NCI-H226 (cell line): ENCODE measurements at regions not wholly inside any gene's neighbourhood (a gene's known extent, or its start where the extent isn't known, plus 50 kb on each side); places are given as distances from the start of the nearest gene placed in this dataset.
"Not testable (repeated sequence)": the region's sequence is repeated elsewhere in the genome, so short reads cannot be mapped to it uniquely, and the experiment has no call there.

Source experiments
- DNase-seq: peaks from one replicate; pipeline ENCODE4 v3.0.0-alpha.2; 2015

- peak; percentile 70 for DNase-seq
Observed at GRCh38 chr6:47180633-47181032, 129.1 kb downstream of the TNFRSF21 start.

DNA sequence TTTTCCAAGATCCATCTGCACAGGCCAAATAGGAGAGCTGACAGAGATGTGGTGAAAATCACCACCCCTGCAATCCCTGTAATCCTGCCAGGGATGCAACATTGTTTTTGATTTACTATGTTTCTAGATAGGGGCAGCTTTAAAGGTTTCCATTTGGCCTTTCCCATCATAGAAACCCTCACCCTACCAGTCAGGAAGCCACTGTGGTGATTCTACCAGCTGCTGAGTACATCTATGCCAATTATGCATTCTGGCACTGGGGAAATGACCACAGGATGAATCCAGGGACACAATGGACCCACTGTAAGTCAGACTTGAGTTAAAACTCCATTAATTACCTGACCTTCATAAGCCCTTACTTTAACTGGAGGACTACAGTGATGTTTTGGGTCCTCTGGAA is 130.4 kb downstream of the TNFRSF21 start:
- no peak for DNase-seq

DNA sequence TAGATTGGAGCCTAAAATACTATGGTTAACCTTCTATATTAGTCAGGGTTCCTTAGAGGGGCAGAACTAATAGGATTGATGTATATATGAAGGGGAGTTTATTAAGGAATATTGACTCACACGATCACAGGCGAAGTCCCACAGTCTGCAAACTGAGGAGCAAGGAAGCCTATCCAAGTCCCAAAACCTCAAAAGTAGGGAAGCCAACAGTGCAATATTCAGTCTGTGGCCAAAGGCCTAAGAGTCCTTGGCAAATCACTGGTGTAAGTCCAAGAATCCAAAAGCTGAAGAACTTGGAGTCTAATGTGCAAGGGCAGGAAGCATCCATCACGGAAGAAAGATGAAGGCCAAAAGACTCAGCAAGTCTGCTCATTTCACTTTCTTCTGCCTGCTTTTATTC is 133.5 kb upstream of the ADGRF1 start:
- no peak for DNase-seq

DNA sequence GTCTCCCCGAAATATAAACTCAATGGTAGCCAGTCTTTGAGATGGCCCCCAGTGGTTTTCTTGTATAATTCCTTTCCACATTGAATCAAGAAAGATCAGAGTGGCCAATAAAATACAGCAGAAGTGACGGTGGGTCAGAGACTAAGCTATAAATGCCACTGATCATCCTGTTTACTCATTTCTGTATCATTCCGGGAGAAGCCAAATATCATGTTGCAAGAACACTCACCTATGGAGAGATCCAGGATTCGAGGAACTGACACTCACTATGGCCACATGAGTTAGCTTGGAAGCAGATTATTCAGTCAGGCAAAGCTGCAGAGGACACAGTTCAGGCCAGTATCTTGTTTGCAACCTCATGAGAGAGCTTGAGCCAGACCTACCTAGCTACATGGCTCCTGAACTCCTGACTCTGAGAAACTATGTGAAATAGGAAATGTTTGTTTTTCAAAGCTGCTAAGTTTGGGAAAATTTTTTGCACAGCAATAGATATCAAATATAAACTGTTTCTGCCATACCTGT is 132.4 kb upstream of the ADGRF1 start:
- DNase-seq: no peak

DNA sequence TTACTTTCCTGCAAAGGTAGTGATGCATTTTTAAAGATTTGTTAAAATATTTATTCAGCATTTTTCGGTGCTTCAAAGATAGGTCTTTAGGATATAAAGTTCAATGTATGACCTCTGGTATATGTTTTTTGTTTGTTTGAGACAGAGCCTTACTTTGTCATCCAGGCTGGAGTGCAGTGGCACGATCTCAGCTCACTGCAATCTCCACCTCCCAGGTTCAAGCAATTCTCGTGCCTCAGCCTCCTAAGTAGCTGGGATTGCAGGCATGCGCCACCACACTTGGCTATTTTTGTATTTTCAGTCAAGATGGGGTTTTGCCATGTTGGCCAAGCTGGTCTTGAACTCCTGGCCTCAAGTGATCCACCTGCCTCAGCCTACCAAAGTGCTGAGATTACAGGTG is 131.9 kb upstream of the ADGRF1 start:
- DNase-seq: not testable (repeated sequence)

GRCh38 chr6:47173145-47173544 is 131.0 kb upstream of the ADGRF1 start:
- not testable (repeated sequence) for DNase-seq

- DNase-seq: no peak
Observed at GRCh38 chr6:47170617-47170947, 128.4 kb upstream of the ADGRF1 start.

DNA sequence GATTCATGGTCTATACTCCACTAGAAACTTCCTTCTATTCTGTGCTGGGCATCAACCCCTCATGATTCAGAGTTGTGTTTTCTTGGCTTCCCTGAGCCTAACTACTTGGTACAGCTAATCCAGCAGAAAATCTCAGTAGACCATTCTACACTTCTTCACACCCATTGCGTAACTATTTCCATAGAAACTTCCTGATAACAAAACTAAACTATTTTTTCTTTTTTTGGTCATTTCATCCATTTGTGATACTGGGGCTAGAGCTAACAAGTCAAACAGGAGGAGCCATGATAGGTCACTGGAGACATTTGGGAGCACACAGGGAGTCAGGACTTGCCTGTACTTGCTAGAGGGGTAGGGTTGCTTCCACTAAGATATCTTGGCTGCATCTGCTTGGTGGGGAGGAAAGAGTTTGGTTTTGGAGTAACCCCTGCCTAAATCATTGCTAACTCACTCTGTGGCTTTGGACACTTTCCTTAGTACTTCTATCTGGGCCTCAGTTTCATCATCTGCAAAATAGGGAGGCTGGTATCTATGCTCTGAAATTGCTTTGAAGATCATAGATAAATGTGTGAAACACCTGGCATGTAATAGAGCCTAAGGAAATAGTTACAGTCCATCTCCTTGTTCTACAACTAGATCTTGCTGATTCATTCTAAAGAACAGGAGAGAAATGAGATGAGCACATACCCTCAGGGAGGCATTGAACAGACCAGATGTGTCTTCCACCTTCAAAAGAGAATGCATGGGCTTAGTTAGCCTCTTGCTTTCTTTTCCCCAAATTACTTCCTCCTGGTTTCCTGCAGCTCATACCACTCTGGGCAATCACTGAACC is 127.9 kb upstream of the ADGRF1 start:
- peak; percentile 63 for DNase-seq

DNA sequence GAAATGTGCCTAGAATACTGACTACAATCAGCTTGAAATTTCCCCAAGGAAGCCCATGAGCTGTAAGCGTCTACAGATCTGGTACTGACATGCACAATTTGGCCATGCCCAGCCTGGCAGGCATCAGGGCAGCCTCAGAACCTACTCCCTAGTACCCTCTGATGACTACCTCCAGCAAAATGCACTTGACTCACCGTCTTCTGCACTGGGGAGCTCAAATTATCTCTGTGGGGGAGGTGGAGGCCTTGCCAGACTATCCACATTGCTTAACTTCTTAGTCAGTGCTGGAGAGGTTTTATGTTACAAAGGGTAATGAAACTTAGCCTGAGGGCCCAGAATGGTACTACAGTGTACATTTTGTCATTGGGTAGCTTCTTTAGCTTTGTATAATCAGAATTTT is 126.0 kb upstream of the ADGRF1 start:
- peak; percentile 98 for DNase-seq

DNA sequence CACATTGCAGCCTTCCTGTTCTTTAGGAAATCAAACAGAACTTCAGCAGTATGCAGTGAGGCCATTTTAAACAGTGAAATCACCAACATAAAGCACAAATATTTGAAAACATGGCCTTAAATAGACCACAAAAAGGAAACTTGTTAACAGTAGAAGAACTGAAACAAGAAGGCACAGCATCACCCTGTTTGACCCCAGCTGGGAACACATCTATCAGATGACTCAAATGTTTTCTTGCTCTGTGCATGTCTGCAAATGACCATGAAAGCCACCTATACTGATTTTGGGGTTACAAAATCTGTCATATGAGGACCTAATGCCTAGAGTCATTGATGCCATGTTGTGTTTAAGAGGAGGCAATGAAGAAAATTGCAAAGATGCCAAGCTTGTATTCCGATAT is 123.8 kb upstream of the ADGRF1 start:
- DNase-seq: no peak

DNA sequence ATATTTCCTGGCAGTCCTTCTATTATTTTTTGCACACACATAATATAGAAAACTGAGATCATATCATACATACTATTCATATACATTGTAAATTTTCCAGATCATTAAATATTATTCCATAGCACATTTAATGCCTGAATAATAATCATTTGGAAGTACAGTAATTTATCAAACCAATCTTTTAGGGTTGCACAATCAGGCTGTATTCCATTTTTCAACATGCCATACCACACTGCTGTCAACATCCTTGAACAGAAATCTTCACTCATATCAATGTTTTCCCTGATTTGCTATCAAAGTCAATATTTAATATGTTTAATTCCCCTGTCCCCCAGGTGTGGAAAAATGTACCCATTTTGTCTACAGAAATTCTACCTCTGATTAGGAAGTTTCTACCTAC is 122.7 kb upstream of the ADGRF1 start:
- DNase-seq: no peak

GRCh38 chr6:47163536-47163935 is 121.4 kb upstream of the ADGRF1 start:
- no peak for DNase-seq

DNA sequence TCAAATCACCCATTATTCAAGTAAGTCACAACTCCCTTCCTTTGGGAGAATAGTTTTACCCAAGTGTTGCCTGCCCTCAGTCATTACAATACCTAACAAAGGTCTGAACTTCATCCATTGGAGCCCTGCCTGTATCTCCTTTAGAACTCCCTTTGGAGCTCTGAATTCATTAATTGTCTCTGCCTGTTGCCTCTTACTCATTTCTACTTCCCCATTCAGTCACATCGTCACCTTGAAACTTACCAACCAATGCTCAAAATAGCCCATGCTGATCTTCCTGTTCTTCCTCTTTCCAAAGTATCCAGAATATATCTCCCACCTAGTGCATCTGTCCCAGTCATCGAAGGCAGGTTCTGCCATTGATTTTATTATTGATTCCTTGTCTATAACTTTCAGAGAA is 120.7 kb upstream of the ADGRF1 start:
- DNase-seq: no peak

DNA sequence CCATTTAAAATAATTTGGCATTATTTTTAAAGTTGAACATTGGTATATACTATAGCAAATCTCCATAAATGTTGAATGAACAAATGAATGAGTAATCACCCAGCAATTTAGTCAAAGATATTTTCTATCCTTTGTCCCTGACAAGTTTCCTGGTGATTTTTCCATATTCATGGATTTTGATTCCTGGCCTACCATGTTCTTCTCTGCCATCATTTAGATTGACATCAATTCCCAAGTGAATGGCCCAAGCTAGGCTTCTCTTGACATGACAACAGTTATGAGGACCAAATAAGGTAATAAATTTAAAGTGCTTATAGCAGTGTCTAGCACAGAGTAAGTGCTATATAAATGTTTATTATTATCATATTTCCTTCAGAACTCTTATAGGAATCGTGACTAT is 120.1 kb upstream of the ADGRF1 start:
- no peak for DNase-seq

- DNase-seq: peak; percentile 78
Observed at GRCh38 chr6:47161176-47161687, 119.1 kb upstream of the ADGRF1 start.

DNA sequence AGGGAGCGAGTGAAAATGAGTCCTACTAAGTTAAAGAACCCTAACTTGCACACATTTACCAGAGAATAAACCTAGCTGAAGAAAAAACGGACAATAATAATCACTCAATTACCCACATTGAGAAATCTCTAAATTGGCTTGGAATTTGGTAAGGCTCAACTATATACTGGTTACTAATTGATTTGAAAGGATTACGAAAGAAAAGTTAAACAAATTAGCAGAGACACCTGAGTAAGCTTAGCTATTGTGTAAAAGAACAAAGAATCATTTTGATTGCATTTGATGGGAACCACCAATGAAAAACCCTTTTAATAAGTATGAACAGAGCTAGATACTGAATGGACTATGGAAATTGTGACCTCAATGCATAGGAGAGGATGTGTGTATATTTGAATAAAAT is 118.6 kb upstream of the ADGRF1 start:
- DNase-seq: no peak

GRCh38 chr6:47159763-47160162 is 117.6 kb upstream of the ADGRF1 start:
- DNase-seq: no peak

- DNase-seq: no peak
Observed at GRCh38 chr6:47157653-47158219, 115.6 kb upstream of the ADGRF1 start.

DNA sequence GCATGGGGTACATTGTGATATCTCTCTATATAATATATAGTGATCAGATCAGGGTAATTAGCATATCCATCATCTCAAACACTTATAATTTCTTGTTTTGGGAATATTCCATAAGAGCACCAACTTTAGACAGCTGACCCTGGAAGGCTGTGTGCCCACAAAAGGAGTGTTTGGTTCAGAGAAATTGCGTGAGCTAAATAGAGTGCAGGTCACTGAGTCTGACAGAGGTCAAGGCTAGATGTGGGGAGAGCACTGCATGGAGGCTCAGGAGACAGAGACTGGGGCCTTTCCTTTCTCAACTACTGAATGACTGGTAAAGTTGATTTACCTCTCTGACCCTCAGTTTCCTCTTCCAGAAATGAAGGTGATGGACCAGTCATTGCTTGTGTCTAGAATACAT is 114.9 kb upstream of the ADGRF1 start:
- DNase-seq: no peak

DNA sequence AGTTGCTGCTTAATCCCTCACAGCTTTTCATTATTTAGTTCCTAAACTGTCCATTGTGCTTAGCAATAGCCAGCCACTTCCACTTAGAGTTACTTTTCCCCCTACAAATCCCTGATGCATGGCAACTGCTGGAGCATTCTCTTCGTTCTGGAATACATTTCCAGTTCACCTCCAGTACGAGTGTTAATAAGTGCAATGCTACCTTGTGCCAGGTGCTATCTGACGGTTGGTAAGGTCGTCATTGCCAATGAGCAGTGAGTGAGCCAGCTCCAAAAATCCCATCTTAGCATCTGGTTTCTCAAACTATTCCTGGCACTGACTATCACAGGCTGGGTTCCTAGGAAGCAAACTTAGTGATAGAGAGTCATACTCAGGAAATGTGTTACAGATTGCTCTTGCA is 114.1 kb upstream of the ADGRF1 start:
- DNase-seq: no peak

DNA sequence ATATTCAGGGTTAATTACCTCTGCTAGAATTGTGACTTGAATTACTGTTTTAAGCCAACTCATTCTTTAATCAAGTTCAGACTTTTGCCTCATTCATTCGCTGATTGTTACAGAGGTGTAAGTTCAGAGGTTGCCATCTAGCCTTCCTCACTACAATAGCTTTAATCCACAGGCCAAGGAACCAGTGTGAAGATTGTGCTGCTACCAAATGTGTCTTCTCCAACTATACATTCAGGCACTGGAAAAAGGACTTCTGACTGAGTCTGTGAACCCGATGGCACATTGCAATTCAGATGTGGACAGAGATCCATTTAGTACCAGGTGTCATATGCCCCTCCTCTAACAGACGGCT is 111.2 kb upstream of the ADGRF1 start:
- DNase-seq: no peak

DNA sequence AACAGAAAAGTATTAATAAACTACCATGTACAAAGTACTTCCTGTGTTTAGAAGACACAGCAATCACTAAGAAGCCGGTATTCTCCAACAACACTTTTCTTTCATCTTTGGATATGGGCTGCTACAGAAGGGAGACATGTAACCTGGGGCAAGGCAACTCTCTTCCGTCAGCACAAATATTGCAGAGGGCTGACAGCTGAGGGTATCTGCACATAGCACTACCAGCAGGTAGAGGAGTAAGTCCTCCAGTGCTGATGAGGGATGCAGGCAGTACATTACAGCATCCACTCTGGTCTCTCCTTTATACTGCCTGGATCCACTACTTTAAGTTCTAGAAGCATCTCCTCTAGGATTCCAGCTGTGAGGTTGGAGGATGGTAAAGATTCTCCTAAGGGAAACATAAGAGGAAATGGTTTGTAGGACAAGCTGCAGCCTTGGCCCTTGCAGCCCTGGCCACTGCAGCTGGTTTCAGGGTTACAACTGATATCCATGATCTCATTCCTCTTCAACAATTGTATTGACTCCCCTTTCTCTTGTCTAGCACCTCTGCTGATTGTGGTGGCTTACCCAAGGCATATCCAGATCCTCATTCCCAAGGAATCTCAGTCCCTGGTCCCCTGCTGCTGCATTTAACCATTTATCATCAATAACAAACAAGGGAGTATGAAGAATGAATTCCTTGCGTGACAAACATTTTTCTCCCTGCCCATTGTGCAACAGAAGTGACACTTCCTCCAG is 110.7 kb upstream of the ADGRF1 start:
- DNase-seq: no peak

DNA sequence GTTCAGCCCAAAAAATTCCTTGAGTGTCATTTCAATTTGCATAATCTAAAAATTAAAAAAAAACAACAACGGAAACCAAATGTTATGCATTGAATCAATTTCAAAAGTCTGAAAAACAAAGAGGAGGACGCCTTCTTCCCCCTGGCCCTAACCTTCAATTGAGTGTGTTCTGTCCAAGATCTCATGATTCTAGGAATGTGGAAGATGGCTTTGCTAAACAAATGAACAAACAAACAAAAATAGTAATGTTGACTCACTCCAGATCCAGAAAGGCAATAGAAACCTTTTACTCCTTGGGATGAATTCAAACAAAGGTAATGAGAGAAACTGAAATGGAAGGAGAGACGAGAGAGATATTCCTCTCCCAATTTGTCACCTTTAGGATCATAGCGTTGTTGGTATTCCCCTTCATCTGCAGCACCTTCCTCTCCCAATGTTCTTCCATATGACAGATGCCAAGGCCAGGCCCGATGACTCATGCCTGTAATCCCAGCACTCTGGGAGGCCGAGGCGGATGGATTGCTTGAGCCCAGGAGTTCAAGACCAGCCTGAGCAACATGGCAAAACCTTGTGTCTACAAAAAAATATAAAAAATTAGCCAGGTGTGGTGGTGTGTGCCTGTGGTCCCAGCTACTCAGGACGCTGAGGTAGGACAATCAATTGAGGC is 109.2 kb upstream of the ADGRF1 start:
- no peak for DNase-seq
